GM11168 (cell line): ENCODE measurements at regions not wholly inside any gene's neighbourhood (a gene's known extent, or its start where the extent isn't known, plus 50 kb on each side); places are given as distances from the start of the nearest gene placed in this dataset.

Source experiments
- in situ Hi-C: fragments of 300-500 bp; cut with MboI; formaldehyde crosslinking; loops from one replicate; pipeline ENCODE4 v1.12.0; 2022; ENCODE audit warnings: low sequenced_read_pairs; ENCODE audit not compliant: unreplicated experiment

DNA sequence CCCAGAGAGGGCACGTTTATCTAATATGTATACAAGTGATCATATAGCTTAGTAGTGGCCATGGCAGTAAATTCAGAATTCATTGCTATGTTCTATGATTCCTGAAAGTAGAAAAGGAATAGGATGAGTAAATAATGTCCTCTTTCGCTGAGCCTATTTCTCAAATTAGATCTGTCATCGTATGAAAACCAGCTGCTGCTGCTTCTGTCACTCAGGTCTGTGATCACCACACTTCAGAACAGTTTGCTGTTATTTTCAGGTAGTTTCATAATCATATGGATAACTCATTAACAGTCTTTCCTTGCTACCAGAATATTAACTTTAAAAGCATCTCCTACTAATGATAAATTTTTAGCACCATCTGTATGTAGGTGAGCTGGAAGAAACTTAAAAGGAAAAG is 289.1 kb upstream of the AZI2 start:
- in situ Hi-C loops = no loop called here

DNA sequence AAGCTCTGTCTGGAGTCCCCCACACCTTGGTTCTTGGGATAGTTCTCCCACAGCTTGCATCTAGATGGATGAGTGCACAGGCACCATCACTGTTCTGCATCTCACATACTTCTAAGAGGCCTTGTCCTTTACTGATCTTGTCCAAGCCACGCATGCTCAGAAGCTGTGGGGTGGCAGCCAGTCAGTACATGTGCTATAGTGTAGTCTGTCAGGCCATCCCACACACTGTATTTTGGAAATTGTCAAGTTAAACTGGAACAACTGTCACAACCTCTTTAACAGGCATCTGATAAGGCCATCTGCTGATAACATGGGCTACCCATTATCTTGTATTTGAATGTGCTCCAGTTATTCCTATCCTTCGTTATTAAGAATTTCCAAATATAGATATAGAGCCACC is 296.5 kb upstream of the AZI2 start:
- in situ Hi-C loops = no loop called here

GRCh38 chr3:28646435-28646834 is 297.8 kb upstream of the AZI2 start:
- in situ Hi-C loops = no loop called here

DNA sequence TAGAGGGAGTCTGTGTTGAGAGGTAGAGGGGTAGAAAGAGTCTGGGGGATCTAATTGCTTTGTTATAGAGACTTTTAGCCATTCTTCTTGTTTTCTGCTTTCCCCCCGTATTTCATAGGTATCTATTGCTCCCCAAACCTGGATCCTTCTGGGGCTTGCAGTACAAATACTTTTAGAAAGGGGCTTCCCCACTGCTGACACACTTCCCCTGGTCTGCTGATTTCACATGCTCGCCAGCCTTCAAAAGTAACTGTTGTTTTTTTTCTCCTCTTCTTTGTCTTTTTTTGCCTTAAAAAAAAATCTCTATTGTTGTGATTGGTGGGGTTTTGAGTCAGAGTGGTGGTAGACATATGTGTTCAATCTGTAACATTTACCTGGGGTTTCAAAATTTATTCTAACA is 300.6 kb upstream of the AZI2 start:
- in situ Hi-C loops = no loop called here

DNA sequence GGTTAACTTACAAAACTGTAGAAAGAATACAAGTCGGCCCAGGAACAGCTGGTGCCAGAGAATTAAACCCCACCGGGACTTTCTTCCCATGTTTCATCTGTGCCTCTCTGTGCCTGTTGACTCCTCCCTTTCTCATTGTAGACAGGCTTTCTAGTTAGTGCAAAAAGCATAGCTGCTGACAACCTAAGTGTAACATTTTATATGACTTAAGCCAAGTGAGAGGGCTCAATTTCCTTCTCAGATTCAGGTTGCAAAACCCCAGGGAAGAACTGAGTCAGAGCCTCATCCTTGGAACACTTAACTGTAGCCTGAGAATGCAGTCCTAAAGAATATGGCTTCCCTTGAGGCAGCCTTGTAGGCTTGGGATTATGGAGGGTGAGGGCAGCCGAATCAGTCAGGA is 302.5 kb upstream of the AZI2 start:
- in situ Hi-C loops = no loop called here

GRCh38 chr3:28664123-28664522 is 315.5 kb upstream of the AZI2 start:
- in situ Hi-C loops = no loop called here

GRCh38 chr3:28667646-28668621 is 319.3 kb upstream of the AZI2 start:
- in situ Hi-C loops = no loop called here

DNA sequence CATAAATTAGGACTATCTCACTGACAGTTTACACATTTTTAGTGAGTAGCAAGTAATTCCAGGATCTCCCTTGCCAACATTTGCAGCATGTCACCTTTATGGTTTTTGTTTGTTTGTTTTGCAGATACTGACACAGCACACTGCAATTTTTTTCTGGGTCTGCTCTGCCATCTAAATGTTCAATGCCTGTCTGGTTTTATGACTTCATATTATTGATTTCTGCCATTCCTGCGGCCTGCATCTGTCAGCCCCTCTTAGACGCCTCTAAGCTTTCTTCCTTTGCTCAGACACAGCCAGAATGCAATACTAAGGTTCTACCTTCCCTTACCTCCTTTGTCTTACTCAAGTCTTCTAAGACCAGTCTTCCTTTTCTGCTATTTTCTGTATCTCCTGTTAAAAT is 321.2 kb upstream of the AZI2 start:
- in situ Hi-C loops = no loop called here

DNA sequence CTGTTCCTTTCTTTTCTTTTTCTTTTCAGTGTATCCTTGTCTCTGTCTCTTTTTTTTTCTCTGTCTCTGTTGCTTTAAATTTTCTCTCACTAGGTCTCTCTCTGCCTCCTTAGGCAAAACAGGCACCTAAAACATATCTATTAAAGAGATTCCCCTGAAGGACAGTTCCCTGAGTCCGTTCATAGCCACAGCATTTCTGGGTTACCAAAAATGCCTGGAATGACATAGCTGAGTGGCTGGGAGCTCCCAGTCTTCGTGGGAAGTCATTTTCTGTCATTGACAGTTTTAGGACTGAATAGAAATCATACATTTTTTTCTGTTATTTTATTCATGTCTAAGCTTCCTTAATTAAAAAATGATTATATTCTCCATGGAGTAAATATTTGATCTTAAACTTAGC is 323.8 kb upstream of the AZI2 start:
- in situ Hi-C loops = no loop called here

GRCh38 chr3:28673446-28673845 is 324.8 kb upstream of the AZI2 start:
- in situ Hi-C loops = no loop called here

GRCh38 chr3:28674212-28674611 is 325.6 kb upstream of the AZI2 start:
- in situ Hi-C loops = no loop called here

GRCh38 chr3:28677581-28677980 is 329.0 kb upstream of the AZI2 start:
- in situ Hi-C loops = no loop called here

GRCh38 chr3:28678086-28678485 is 329.5 kb upstream of the AZI2 start:
- in situ Hi-C loops = no loop called here

GRCh38 chr3:28680050-28680449 is 331.4 kb upstream of the AZI2 start:
- in situ Hi-C loops = no loop called here

DNA sequence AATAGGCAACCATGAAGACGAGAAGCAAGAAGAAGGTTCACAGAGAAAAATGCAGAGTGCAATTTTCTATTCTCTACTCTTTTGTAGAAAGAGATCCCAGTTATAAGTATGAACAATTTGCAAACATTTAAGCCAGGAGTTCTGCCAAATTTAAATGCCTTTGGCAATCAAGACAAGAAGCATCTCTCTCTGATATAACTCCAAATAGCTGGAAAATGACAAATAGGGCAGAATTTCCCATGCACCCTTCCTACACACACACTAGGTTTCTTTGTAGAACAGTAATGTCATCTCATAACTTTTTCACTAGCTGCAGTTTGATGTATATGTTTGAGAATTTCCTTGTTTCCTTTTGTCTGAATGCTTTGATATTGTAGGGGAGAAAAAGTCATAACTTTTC is 333.5 kb upstream of the AZI2 start:
- in situ Hi-C loops = no loop called here

DNA sequence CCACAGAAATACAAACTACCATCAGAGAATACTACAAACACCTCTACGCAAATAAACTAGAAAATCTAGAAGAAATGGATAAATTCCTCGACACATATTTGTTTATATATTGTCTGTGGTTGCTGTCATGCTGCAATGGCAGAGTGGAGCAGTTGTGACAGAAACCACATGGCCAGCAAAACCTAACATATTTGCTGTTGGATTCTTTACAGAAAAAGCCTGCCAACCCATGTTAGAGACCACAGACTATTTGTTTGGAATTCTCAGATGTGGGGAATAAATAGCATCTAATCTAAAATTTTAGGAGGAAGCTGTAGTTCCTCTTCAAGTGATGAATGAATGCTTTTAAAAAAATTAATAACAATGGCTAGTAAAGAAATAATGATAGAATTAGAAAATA is 341.6 kb upstream of the AZI2 start:
- in situ Hi-C loops = no loop called here

GRCh38 chr3:28698706-28699105 is 350.1 kb upstream of the AZI2 start:
- in situ Hi-C loops = no loop called here

GRCh38 chr3:28699283-28699682 is 350.7 kb upstream of the AZI2 start:
- in situ Hi-C loops = no loop called here

DNA sequence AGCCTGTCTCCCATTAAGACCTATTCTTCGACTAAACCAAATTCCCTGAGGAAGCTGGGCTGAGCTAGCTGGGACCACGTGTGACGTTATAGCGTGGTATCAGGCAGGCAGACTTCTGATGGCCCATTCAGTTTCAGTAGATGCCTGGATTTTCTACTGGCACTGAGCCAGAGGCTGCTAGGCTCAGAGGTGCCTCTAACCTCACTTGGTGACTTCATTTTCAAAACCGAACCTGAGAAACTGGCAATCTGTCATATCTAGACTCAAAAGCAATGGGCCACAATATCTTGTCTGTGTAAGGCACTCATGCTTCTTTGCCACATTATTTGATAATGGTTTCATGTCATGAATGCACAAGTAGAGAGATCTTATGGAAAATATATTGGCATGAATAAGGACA is 352.1 kb upstream of the AZI2 start:
- in situ Hi-C loops = loop anchor here (25.0 kb wide), 1 partner anchor 712 kb away; no protein-coding TSS in a partner anchor

GRCh38 chr3:28703843-28704242 is 355.2 kb upstream of the AZI2 start:
- in situ Hi-C loops = loop anchor here (25.0 kb wide), 1 partner anchor 708 kb away; no protein-coding TSS in a partner anchor

DNA sequence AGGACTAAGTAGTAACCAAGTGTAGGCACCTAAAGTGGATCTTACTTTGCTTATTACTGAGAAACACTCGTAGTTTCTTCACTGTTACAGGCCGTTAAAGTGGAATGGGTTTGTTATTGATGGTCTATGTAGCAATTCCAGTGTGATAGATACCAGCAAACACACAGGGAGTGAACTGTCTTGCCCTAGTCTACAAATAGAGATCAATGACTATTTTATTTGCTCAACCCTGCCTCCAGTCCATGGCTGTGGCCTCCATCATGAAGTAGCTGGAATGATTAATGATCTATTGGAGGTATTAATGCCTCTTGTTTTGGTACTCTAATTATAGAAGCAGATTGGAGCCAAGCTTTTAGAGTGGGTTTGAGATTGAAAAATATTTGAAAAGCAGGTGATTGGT is 362.7 kb upstream of the AZI2 start:
- in situ Hi-C loops = loop anchor here (25.0 kb wide), 1 partner anchor 701 kb away; no protein-coding TSS in a partner anchor

- in situ Hi-C loops = loop anchor here (25.0 kb wide), 1 partner anchor 695 kb away; no protein-coding TSS in a partner anchor
Measured at GRCh38 chr3:28716939-28717338, 368.3 kb upstream of the AZI2 start.
